ENCODE measurements at regions not wholly inside any gene's neighbourhood (a gene's known extent, or its start where the extent isn't known, plus 50 kb on each side); places are given as distances from the start of the nearest gene placed in this dataset.
A peak's percentile ranks its signal among the peaks of the same experiment; 100 is the strongest.

GRCh38 chr11:95337175-95337957, 106.4 kb upstream of the SESN3 start:
- Mint-ChIP-seq H3K9me3 (ENCODE audit: low read depth) (no peaks in the 10 kb centered on the region), H3K27ac (ENCODE audit: unreplicated experiment) (no peak overlapping the region), H3K4me1 (ENCODE audit: low read depth) (peaks cover 7% of the 10 kb centered on the region), H3K27me3 (ENCODE audit: low read depth) (no peaks in the 10 kb centered on the region), H3K36me3 (ENCODE audit: low read depth) (peaks cover 5% of the 10 kb centered on the region), H3K4me3 (ENCODE audit: unreplicated experiment) (no peak overlapping the region)
- TF ChIP-seq CTCF (IDR thresholded peaks at IDR 0.05): no peak
- no peak for DNase-seq (ENCODE audit: low spot score)

- H3K4me3 Mint-ChIP-seq (ENCODE audit: unreplicated experiment): no peak overlapping the region
- H3K36me3 Mint-ChIP-seq (ENCODE audit: low read depth): peaks cover 2% of the 10 kb centered on the region
- no peaks in the 10 kb centered on the region for H3K9me3 Mint-ChIP-seq (ENCODE audit: low read depth)
- DNase-seq (ENCODE audit: low spot score): no peak
- no peaks in the 10 kb centered on the region for H3K27me3 Mint-ChIP-seq (ENCODE audit: low read depth)
- peaks cover 13% of the 10 kb centered on the region for H3K4me1 Mint-ChIP-seq (ENCODE audit: low read depth)
- no peak for TF ChIP-seq CTCF (IDR thresholded peaks at IDR 0.05)
- H3K27ac Mint-ChIP-seq (ENCODE audit: unreplicated experiment): peak overlapping the region; percentile 29
Observed at GRCh38 chr11:95335989-95336388, 105.0 kb upstream of the SESN3 start.

GRCh38 chr11:95331161-95331560, 100.2 kb upstream of the SESN3 start:
- Mint-ChIP-seq H3K27ac (ENCODE audit: unreplicated experiment) (no peak overlapping the region), H3K4me1 (ENCODE audit: low read depth) (peaks cover 18% of the 10 kb centered on the region), H3K9me3 (ENCODE audit: low read depth) (no peaks in the 10 kb centered on the region), H3K27me3 (ENCODE audit: low read depth) (no peaks in the 10 kb centered on the region), H3K36me3 (ENCODE audit: low read depth) (peaks cover 2% of the 10 kb centered on the region), H3K4me3 (ENCODE audit: unreplicated experiment) (no peak overlapping the region)
- TF ChIP-seq CTCF (IDR thresholded peaks at IDR 0.05): no peak
- DNase-seq (ENCODE audit: low spot score): no peak

GRCh38 chr11:95330302-95330701, 99.3 kb upstream of the SESN3 start:
- Mint-ChIP-seq H3K9me3 (ENCODE audit: low read depth) (no peaks in the 10 kb centered on the region), H3K36me3 (ENCODE audit: low read depth) (peaks cover 2% of the 10 kb centered on the region), H3K27me3 (ENCODE audit: low read depth) (no peaks in the 10 kb centered on the region), H3K27ac (ENCODE audit: unreplicated experiment) (peak overlapping the region; percentile 39), H3K4me1 (ENCODE audit: low read depth) (peaks cover 22% of the 10 kb centered on the region), H3K4me3 (ENCODE audit: unreplicated experiment) (no peak overlapping the region)
- DNase-seq (ENCODE audit: low spot score): no peak
- TF ChIP-seq CTCF (IDR thresholded peaks at IDR 0.05): no peak

GRCh38 chr11:95327273-95327948, 96.4 kb upstream of the SESN3 start:
- no peak overlapping the region for H3K4me3 Mint-ChIP-seq (ENCODE audit: unreplicated experiment)
- H3K27me3 Mint-ChIP-seq (ENCODE audit: low read depth): no peaks in the 10 kb centered on the region
- TF ChIP-seq CTCF (IDR thresholded peaks at IDR 0.05): no peak
- H3K27ac Mint-ChIP-seq (ENCODE audit: unreplicated experiment): no peak overlapping the region
- no peaks in the 10 kb centered on the region for H3K9me3 Mint-ChIP-seq (ENCODE audit: low read depth)
- peaks cover 30% of the 10 kb centered on the region for H3K4me1 Mint-ChIP-seq (ENCODE audit: low read depth)
- H3K36me3 Mint-ChIP-seq (ENCODE audit: low read depth): no peaks in the 10 kb centered on the region
- no peak for DNase-seq (ENCODE audit: low spot score)

All from chondrocyte (in vitro differentiated cells).